ENCODE measurements at regions not wholly inside any gene's neighbourhood (a gene's known extent, or its start where the extent isn't known, plus 50 kb on each side); places are given as distances from the start of the nearest gene placed in this dataset.
A peak's percentile ranks its signal among the peaks of the same experiment; 100 is the strongest.

DNA sequence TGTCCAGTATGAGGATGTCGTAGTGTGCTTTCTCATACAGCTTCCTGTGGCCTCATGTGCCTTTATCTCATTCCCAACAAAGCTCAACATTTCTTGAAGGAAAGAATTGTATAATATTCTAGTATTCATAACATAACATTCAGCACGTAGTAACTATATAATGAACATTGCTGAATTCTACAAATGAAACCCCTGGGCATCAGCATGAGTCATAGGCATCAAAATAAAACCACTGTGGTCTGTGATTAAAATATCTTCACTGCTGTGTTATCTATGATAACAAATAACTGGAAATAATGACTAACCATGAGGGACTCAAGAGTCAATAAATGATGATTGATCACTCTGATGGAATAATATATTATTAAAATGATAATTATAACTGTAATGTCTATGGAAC lies 255.2 kb downstream of the EMP1 start:
- H3F3A ChIP-seq (ENCODE audit: low read length, unreplicated experiment): no peaks in the 10 kb centered on the region
- intact Hi-C loops (cut with micrococcal nuclease): no loop called here
- no peak overlapping the region for H2AFZ ChIP-seq (ENCODE audit: low read length)
- ATAC-seq (no peak), DNase-seq (no peak)
- no peaks in the 10 kb centered on the region for H3K27me3 ChIP-seq (ENCODE audit: low read length)
- no TSS peak for BruUV-seq (replicated peaks)
- H3K4me1 ChIP-seq (ENCODE audit: insufficient read depth, low read length): no peaks in the 10 kb centered on the region
- CTCF ChIA-PET: no interaction called here
- POLR2A ChIA-PET (ENCODE audit: unreplicated experiment): no interaction called here
- H4K20me1 ChIP-seq (ENCODE audit: low read length): no peaks in the 10 kb centered on the region
- H3K27ac ChIP-seq (ENCODE audit: low read length): no peak overlapping the region
- H3K4me3 ChIP-seq (ENCODE audit: low read length): no peak overlapping the region
- no peaks in the 10 kb centered on the region for H3K9me2 ChIP-seq (replicated peaks; ENCODE audit: low read length)
- no peak overlapping the region for H3K4me2 ChIP-seq (ENCODE audit: low read length)
- H3K79me2 ChIP-seq (ENCODE audit: low read length): no peaks in the 10 kb centered on the region
- no peak overlapping the region for H3K9ac ChIP-seq (ENCODE audit: low read length)
- no peaks in the 10 kb centered on the region for H3K9me3 ChIP-seq (ENCODE audit: low read length)
- no peaks in the 10 kb centered on the region for H3K36me3 ChIP-seq (ENCODE audit: low read depth, low read length)
- TF ChIP-seq EZH2phosphoT487 (IDR thresholded peaks at IDR 0.05; ENCODE audit: borderline replicate concordance, low read length): no peak
- no peak for TF ChIP-seq EZH2 (IDR thresholded peaks at IDR 0.05; ENCODE audit: low read length, unreplicated experiment)
- no peak for TF ChIP-seq CTCF (conservative IDR thresholded peaks at IDR 0.05; ENCODE audit: low read depth, low read length)

GRCh38 chr12:13450231-13451080 lies 253.9 kb downstream of the EMP1 start:
- H3K27me3 ChIP-seq (ENCODE audit: low read length): no peaks in the 10 kb centered on the region
- no peaks in the 10 kb centered on the region for H3K4me1 ChIP-seq (ENCODE audit: insufficient read depth, low read length)
- intact Hi-C loops (cut with micrococcal nuclease): no loop called here
- H3K79me2 ChIP-seq (ENCODE audit: low read length): no peaks in the 10 kb centered on the region
- no peak overlapping the region for H3K4me2 ChIP-seq (ENCODE audit: low read length)
- no peaks in the 10 kb centered on the region for H3K36me3 ChIP-seq (ENCODE audit: low read depth, low read length)
- no peaks in the 10 kb centered on the region for H4K20me1 ChIP-seq (ENCODE audit: low read length)
- no peak overlapping the region for H2AFZ ChIP-seq (ENCODE audit: low read length)
- no peak for ATAC-seq
- H3F3A ChIP-seq (ENCODE audit: low read length, unreplicated experiment): no peaks in the 10 kb centered on the region
- TF ChIP-seq CTCF (conservative IDR thresholded peaks at IDR 0.05; ENCODE audit: low read depth, low read length) (no peak), EZH2 (IDR thresholded peaks at IDR 0.05; ENCODE audit: low read length, unreplicated experiment) (no peak), EZH2phosphoT487 (IDR thresholded peaks at IDR 0.05; ENCODE audit: borderline replicate concordance, low read length) (no peak)
- H3K4me3 ChIP-seq (ENCODE audit: low read length): no peak overlapping the region
- ChIA-PET POLR2A (ENCODE audit: unreplicated experiment) (no interaction called here), CTCF (interaction anchor here (0.8 kb wide), 1 partner anchor 195 kb away, joined by 3 read pairs; no protein-coding TSS in a partner anchor)
- no peaks in the 10 kb centered on the region for H3K9me3 ChIP-seq (ENCODE audit: low read length)
- no TSS peak for BruUV-seq (replicated peaks)
- no peak overlapping the region for H3K9ac ChIP-seq (ENCODE audit: low read length)
- H3K9me2 ChIP-seq (replicated peaks; ENCODE audit: low read length): no peaks in the 10 kb centered on the region
- no peak overlapping the region for H3K27ac ChIP-seq (ENCODE audit: low read length)
- no peak for DNase-seq

- Histone ChIP-seq H3K9ac (ENCODE audit: low read length) (no peak overlapping the region), H3K4me2 (ENCODE audit: low read length) (no peak overlapping the region), H2AFZ (ENCODE audit: low read length) (no peak overlapping the region), H3F3A (ENCODE audit: low read length, unreplicated experiment) (no peaks in the 10 kb centered on the region), H3K79me2 (ENCODE audit: low read length) (no peaks in the 10 kb centered on the region), H3K27me3 (ENCODE audit: low read length) (no peaks in the 10 kb centered on the region), H3K4me1 (ENCODE audit: insufficient read depth, low read length) (peaks cover 12% of the 10 kb centered on the region; the same call in 1 of the 2 replicates), H4K20me1 (ENCODE audit: low read length) (no peaks in the 10 kb centered on the region), H3K36me3 (ENCODE audit: low read depth, low read length) (no peaks in the 10 kb centered on the region), H3K9me2 (replicated peaks; ENCODE audit: low read length) (no peaks in the 10 kb centered on the region), H3K4me3 (ENCODE audit: low read length) (no peak overlapping the region), H3K27ac (ENCODE audit: low read length) (no peak overlapping the region), H3K9me3 (ENCODE audit: low read length) (no peaks in the 10 kb centered on the region)
- ATAC-seq: peak; percentile 42; the same call in 1 of the 2 replicates
- TF ChIP-seq EZH2phosphoT487 (IDR thresholded peaks at IDR 0.05; ENCODE audit: borderline replicate concordance, low read length) (no peak), CTCF (conservative IDR thresholded peaks at IDR 0.05; ENCODE audit: low read depth, low read length) (no peak), EZH2 (IDR thresholded peaks at IDR 0.05; ENCODE audit: low read length, unreplicated experiment) (no peak)
- DNase-seq: peak; percentile 55
- intact Hi-C loops (cut with micrococcal nuclease): no loop called here
- BruUV-seq (replicated peaks): no TSS peak
- ChIA-PET CTCF (no interaction called here), POLR2A (ENCODE audit: unreplicated experiment) (no interaction called here)
These were observed 247.6 kb downstream of the EMP1 start for GRCh38 chr12:13444076-13444475.
